ENCODE measurements at regions not wholly inside any gene's neighbourhood (a gene's known extent, or its start where the extent isn't known, plus 50 kb on each side); places are given as distances from the start of the nearest gene placed in this dataset.

- DNase-seq, result no peak
Measured at GRCh38 chr2:42957861-42958301, 165.5 kb upstream of the HAAO start.

GRCh38 chr2:42957109-42957860, 164.9 kb upstream of the HAAO start:
- no peak for DNase-seq

GRCh38 chr2:42954227-42954962, 162.0 kb upstream of the HAAO start:
- DNase-seq, result no peak

- no peak for DNase-seq
Measured at GRCh38 chr2:42953216-42953615, 160.8 kb upstream of the HAAO start.

- DNase-seq, result no peak
Measured at GRCh38 chr2:42951263-42951938, 159.0 kb upstream of the HAAO start.

GRCh38 chr2:42949125-42949524, 156.7 kb upstream of the HAAO start:
- no peak for DNase-seq

- no peak for DNase-seq
Measured at GRCh38 chr2:42947809-42948600, 155.6 kb upstream of the HAAO start.

- DNase-seq, result no peak
Measured at GRCh38 chr2:42944779-42945415, 152.5 kb upstream of the HAAO start.

GRCh38 chr2:42942990-42943493, 150.7 kb upstream of the HAAO start:
- no peak for DNase-seq

GRCh38 chr2:42942214-42942989, 150.0 kb upstream of the HAAO start:
- DNase-seq, result no peak

GRCh38 chr2:42941633-42942176, 149.3 kb upstream of the HAAO start:
- no peak for DNase-seq

GRCh38 chr2:42939411-42940206, 147.2 kb upstream of the HAAO start:
- no peak for DNase-seq

- no peak for DNase-seq
Measured at GRCh38 chr2:42938671-42939370, 146.4 kb upstream of the HAAO start.

- DNase-seq, result no peak
Measured at GRCh38 chr2:42937171-42937875, 144.9 kb upstream of the HAAO start.

- no peak for DNase-seq
Measured at GRCh38 chr2:42935692-42936671, 143.6 kb upstream of the HAAO start.

GRCh38 chr2:42934580-42935186, 142.3 kb upstream of the HAAO start:
- no peak for DNase-seq

All from renal pelvis (tissue), 1 donor.